Heart left ventricle (tissue), 16 donors: ENCODE measurements at regions not wholly inside any gene's neighbourhood (a gene's known extent, or its start where the extent isn't known, plus 50 kb on each side); places are given as distances from the start of the nearest gene placed in this dataset.

ENCODE experiments used
- ATAC-seq, 4 donors: fragments of 200-7000 bp; cut with Tn5 transposase; one replicate each; pipeline ENCODE4 v1.9.1; 2020 to 2022; ENCODE audit warnings: moderate library complexity in 4 of 4, mild to moderate bottlenecking in 3 of 4, moderate number of reproducible peaks in 1 of 4
- DNase-seq, 5 donors: peaks; one replicate each; pipeline ENCODE4 v3.0.0-alpha.2; 2020
- H3K27ac ChIP-seq, 12 donors: fragments of 200-600 bp; sonication (generic) in 4 of 12; one replicate each; pipeline versions ENCODE4 v1.5.0 to v1.8.0; 2016 to 2022; ENCODE audit warnings: mild to moderate bottlenecking in 2 of 12
- H3K27me3 ChIP-seq, 9 donors: fragments of 200-600 bp; sonication (generic) in 2 of 9; one replicate each; pipeline versions ENCODE4 v1.5.1 to v1.8.0; 2016 to 2022; ENCODE audit warnings: mild to moderate bottlenecking in 3 of 9
- H3K36me3 ChIP-seq, 9 donors: fragments of 200-600 bp; sonication (generic) in 2 of 9; one replicate each; pipeline versions ENCODE4 v1.5.0 to v1.8.0; 2018 to 2022; ENCODE audit warnings: mild to moderate bottlenecking in 2 of 9
- H3K4me1 ChIP-seq, 12 donors: fragments of 200-600 bp; sonication (generic) in 4 of 12; one replicate each; pipeline versions ENCODE4 v1.5.0 to v1.8.0; 2016 to 2022; ENCODE audit warnings: mild to moderate bottlenecking in 3 of 12
- H3K4me3 ChIP-seq, 12 donors: fragments of 200-600 bp; sonication (generic) in 4 of 12; one replicate each; pipeline versions ENCODE4 v1.5.0 to v1.8.0; 2017 to 2022; ENCODE audit warnings: mild to moderate bottlenecking in 9 of 12, moderate library complexity in 4 of 12
- H3K9me3 ChIP-seq, 12 donors: fragments of 200-600 bp; sonication (generic) in 4 of 12; one replicate each; pipeline versions ENCODE4 v1.5.0 to v1.8.0; 2016 to 2022; ENCODE audit warnings: mild to moderate bottlenecking in 1 of 12
- POLR2A ChIP-seq, 2 donors: fragments of 450-650 bp; IDR thresholded peaks; one replicate each; pipeline ENCODE4 v1.6.1; 2017; ENCODE audit warnings: antibody characterized with exemption in 2 of 2, mild to moderate bottlenecking in 2 of 2, moderate library complexity in 2 of 2
- WGBS, 4 donors: extraction: QIAGEN DNeasy Blood & Tissue Kit in 2 of 4; methylation state at CpG; one replicate each; pipeline versions ENCODE4 v1.1.5 to v1.1.7; 2013 to 2018; 5-methylcytosine and 5-hydroxymethylcytosine counted together
- intact Hi-C, 10 donors: fragments of 100-400 bp; cut with DNase I; formaldehyde crosslinking; loops; one replicate each; pipeline versions ENCODE4 v1.11.1 to v1.14.2; 2022
- TF ChIP-seq, protein P1 (sequence below), 12 donors: fragments of 200-600 bp; sonication (generic) in 4 of 12; IDR thresholded peaks; one replicate each; pipeline versions ENCODE4 v1.5.0 to v1.8.0; 2018 to 2022; ENCODE audit warnings: antibody characterized with exemption in 12 of 12, mild to moderate bottlenecking in 5 of 12
- donor health status: ischemic (EF 13 %, LVEDD 7.1; RV severe dilation, severe dysfunction).
- donor health status: healthy with polysubstance abuse.
- donor health status: DM: no; HTN: yes; CAD: no.
- donor health status: DM: no; HTN: no; CAD: no.
- donor health status: ischemic (EF 25% LVEDD 6.9; RV normal size, moderate dysfunction).
- donor health status: ischemic (EF 25% LVEDD 5.7; RV mildly dilated, moderate dysfunction).
- donor health status: healthy.
- donor health status: DM: yes; HTN: yes; CAD: no.
- donor health status: ischemic (EF 35%, LVEDD 5.7; RV mildly dilated, moderate dysfunction).
- donor health status: nonischemic (EF 11% LVEDD 7.7; RV severe dilation, severe dysfunction).
- donor health status: DM: yes; HTN: yes; CAD: no.
- donor health status: PGD.
- donor health status: ischemic (EF 29% LVEDD 5.4; RV normal size, mild dysfunction).
- donor health status: nonischemic (EF 23%, LVEDD 6.1; RV moderate dilation, normal function).

DNA sequence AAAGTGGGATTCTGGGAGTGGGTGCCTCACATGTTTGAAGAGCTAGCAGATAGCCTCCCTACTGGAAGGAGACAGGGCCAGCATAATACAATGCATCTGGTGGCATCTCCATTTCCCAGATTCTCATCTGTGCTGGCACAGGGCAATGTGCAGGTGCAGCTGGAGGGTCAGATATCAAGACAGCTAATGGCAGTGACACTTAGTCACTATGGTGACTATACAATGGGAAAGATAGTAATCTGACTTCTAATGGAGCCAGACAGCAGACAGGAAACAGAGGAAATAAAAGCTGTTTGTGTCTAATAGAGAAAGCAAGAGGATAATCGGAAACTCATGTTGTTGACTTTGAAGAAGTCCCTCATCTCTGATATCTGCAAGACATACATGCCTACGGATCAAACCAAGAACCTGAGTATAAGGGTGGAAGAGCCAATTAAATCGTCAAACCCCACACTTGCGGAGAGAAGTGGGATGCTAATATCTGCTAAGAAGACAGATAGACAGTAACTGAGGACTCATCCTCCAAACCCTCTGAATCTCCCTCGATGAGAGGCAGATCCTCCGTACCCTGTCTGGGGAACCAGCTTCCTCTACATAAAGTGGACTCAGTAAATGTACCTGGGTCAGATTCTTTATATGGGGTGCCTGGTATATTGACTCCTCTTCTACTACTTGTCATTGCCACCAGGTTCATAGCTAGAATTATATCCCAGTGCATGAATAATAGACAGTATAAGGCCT is 692.7 kb downstream of the SOCS6 start:
- WGBS, 4 donors = 78 to 83% (median 81%) methylated on average over 6 of the region's 6 CpGs
- no peaks in the 10 kb centered on the region for H3K36me3 ChIP-seq
- no peak overlapping the region for H3K4me3 ChIP-seq
- no peaks in the 10 kb centered on the region for H3K27me3 ChIP-seq
- intact Hi-C loops = no loop called here
- H3K9me3 ChIP-seq = peaks cover 0 to 24% (median 3%) of the 10 kb centered on the region in 12 donors
- no peaks in the 10 kb centered on the region for H3K4me1 ChIP-seq
- no peak for TF ChIP-seq POLR2A (IDR thresholded peaks at IDR 0.05)
- TF ChIP-seq, protein P1, sequence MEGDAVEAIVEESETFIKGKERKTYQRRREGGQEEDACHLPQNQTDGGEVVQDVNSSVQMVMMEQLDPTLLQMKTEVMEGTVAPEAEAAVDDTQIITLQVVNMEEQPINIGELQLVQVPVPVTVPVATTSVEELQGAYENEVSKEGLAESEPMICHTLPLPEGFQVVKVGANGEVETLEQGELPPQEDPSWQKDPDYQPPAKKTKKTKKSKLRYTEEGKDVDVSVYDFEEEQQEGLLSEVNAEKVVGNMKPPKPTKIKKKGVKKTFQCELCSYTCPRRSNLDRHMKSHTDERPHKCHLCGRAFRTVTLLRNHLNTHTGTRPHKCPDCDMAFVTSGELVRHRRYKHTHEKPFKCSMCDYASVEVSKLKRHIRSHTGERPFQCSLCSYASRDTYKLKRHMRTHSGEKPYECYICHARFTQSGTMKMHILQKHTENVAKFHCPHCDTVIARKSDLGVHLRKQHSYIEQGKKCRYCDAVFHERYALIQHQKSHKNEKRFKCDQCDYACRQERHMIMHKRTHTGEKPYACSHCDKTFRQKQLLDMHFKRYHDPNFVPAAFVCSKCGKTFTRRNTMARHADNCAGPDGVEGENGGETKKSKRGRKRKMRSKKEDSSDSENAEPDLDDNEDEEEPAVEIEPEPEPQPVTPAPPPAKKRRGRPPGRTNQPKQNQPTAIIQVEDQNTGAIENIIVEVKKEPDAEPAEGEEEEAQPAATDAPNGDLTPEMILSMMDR (IDR thresholded peaks at IDR 0.05) = no peak
- ATAC-seq (no peak), DNase-seq (no peak)
- H3K27ac ChIP-seq = no peak overlapping the region

DNA sequence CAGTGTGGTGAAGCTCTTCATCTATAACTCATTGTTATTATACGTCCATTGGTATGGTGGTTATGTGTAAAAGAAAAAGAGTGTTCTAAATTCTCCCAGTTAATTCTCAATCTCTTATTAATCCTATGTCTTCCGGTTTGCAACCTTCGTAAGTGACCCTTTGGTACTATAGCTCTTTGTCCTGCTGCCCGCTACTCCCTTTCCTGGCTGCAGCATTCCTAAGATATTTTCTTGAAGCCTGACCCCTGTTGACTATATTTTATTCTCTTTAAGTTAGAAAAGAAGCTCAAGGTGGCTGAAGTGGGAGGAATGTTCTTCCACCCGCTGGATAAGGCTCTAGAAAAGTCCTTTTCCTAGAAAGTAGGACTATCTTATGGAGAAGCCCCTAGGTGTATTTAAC is 684.8 kb downstream of the SOCS6 start:
- Histone ChIP-seq H3K27ac (no peak overlapping the region), H3K9me3 (no peaks in the 10 kb centered on the region), H3K4me3 (no peak overlapping the region), H3K4me1 (no peaks in the 10 kb centered on the region), H3K36me3 (no peaks in the 10 kb centered on the region), H3K27me3 (no peaks in the 10 kb centered on the region)
- no peak for TF ChIP-seq POLR2A (IDR thresholded peaks at IDR 0.05)
- TF ChIP-seq, protein P1 (IDR thresholded peaks at IDR 0.05) = no peak
- ATAC-seq = no peak
- intact Hi-C loops = no loop called here
- 38 to 54% (median 45%) methylated on average over 5 of the region's 5 CpGs for WGBS, 4 donors
- DNase-seq = no peak

DNA sequence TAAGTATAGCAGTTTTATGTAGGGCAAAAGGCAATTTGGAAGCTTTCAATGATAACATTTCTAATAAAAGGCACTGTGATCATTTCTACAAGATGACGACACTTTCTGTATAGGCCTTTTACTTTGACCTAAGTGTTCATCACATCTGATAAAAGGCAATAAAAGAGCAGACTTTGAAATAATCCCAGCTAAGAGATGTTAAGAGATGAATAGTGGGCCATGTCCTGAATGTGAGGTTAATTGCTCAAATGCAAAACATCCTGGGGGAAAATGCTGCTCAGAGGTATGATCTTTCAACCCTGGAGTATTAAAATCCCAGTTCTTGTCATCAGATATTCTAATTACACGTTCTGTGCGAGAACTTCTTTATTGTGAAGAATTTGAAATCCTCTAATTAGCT is 677.6 kb downstream of the SOCS6 start:
- DNase-seq = no peak
- H3K27ac ChIP-seq = no peak overlapping the region
- ATAC-seq = no peak
- TF ChIP-seq, protein P1 (IDR thresholded peaks at IDR 0.05) = no peak
- TF ChIP-seq POLR2A (IDR thresholded peaks at IDR 0.05) = no peak
- H3K4me3 ChIP-seq = no peak overlapping the region
- H3K4me1 ChIP-seq = no peaks in the 10 kb centered on the region
- H3K27me3 ChIP-seq = no peaks in the 10 kb centered on the region
- intact Hi-C loops = no loop called here
- no peaks in the 10 kb centered on the region for H3K9me3 ChIP-seq
- WGBS, 4 donors = 66 to 77% (median 71%) methylated on average over 3 of the region's 3 CpGs
- no peaks in the 10 kb centered on the region for H3K36me3 ChIP-seq

DNA sequence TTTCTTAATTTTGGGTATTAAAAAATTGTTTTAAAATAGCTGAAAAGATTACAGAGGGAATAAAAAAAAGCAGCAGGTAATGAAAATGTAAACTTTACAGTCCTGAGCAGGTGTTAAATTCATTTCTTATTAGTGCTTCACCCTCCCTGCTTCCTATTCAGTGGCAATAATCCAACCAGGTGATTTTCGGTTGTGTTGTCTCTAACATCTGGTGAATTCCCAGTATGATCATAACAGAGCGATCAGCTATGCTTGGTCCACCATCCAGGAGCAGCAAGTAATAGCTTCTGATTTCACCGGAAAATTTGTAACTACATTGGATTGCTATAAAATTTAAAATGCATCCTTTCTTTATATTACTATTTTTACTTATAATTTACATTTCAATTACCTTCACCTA is 673.1 kb downstream of the SOCS6 start:
- WGBS, 4 donors = 85 to 92% (median 88%) methylated on average over 3 of the region's 3 CpGs
- Histone ChIP-seq H3K4me3 (no peak overlapping the region), H3K27ac (no peak overlapping the region), H3K9me3 (no peaks in the 10 kb centered on the region), H3K4me1 (no peaks in the 10 kb centered on the region), H3K27me3 (no peaks in the 10 kb centered on the region), H3K36me3 (no peaks in the 10 kb centered on the region)
- ATAC-seq = no peak
- DNase-seq = no peak
- intact Hi-C loops = no loop called here
- TF ChIP-seq, protein P1 (IDR thresholded peaks at IDR 0.05) = no peak
- no peak for TF ChIP-seq POLR2A (IDR thresholded peaks at IDR 0.05)
